Naive thymus-derived CD4-positive, alpha-beta T cell (primary cell): ENCODE measurements at regions not wholly inside any gene's neighbourhood (a gene's known extent, or its start where the extent isn't known, plus 50 kb on each side); places are given as distances from the start of the nearest gene placed in this dataset.
A peak's percentile ranks its signal among the peaks of the same experiment; 100 is the strongest.
"Not testable (repeated sequence)": the region's sequence is repeated elsewhere in the genome, so short reads cannot be mapped to it uniquely, and the experiment has no call there.

ENCODE experiments used
- ATAC-seq: fragments of 150-1000 bp; cut with Tn5 transposase; 2 replicates; pipeline ENCODE4 v1.10.0; 2021; ENCODE audit warnings: mild to moderate bottlenecking, moderate library complexity
- CTCF ChIA-PET: fragments of 350-600 bp; sonication (Branson Sonifier 250); formaldehyde crosslinking; loops from one replicate; lab custom pipeline; 2021; ENCODE audit warnings: antibody characterized with exemption; lab: Charles Lee
- POLR2A ChIA-PET: fragments of 350-600 bp; sonication (Branson Sonifier 250); formaldehyde crosslinking; loops from one replicate; lab custom pipeline; 2021; ENCODE audit warnings: antibody characterized with exemption, inconsistent platforms; lab: Charles Lee
- DNase-seq, 9 donors: peaks; one replicate each; pipeline versions ENCODE4 v3.0.0 to v3.0.0-alpha.2; 2020 to 2022; ENCODE audit warnings: mixed read lengths in 1 of 9
- H3K27ac ChIP-seq: one replicate; pipeline ENCODE4 v1.7.0; 2013; ENCODE audit warnings: mild to moderate bottlenecking, low read depth, low read length, moderate library complexity
- H3K27me3 ChIP-seq, 2 donors: one replicate each; pipeline ENCODE4 v1.7.0; 2013; ENCODE audit warnings: low read length in 2 of 2, mild to moderate bottlenecking in 2 of 2, moderate library complexity in 2 of 2; ENCODE audit not compliant: control insufficient read depth in 2 of 2, insufficient read depth in 2 of 2
- H3K36me3 ChIP-seq, 3 experiments: 1 replicate in 2 of 3; 2 replicates in 1 of 3; pipeline ENCODE4 v1.7.0; 2013; ENCODE audit warnings: low read length in 3 of 3, mild to moderate bottlenecking in 3 of 3, moderate library complexity in 1 of 3; ENCODE audit not compliant: insufficient read depth in 3 of 3, control insufficient read depth in 2 of 3
- H3K4me1 ChIP-seq, 2 donors: one replicate each; pipeline ENCODE4 v1.7.0; 2013; ENCODE audit warnings: low read length in 2 of 2, mild to moderate bottlenecking in 2 of 2, moderate library complexity in 1 of 2; ENCODE audit not compliant: control insufficient read depth in 2 of 2, insufficient read depth in 2 of 2
- H3K4me3 ChIP-seq: 2 replicates; pipeline ENCODE4 v1.7.0; 2013; ENCODE audit warnings: mild to moderate bottlenecking, low read length
- H3K9me3 ChIP-seq, 3 experiments: 1 replicate in 2 of 3; 2 replicates in 1 of 3; pipeline ENCODE4 v1.7.0; 2013; ENCODE audit warnings: low read length in 3 of 3; ENCODE audit not compliant: control insufficient read depth in 2 of 3
- H3K27ac Mint-ChIP-seq, 9 donors: one replicate each; pipeline ENCODE4 v1.8.0; 2020 to 2022; ENCODE audit warnings: mixed read lengths in 9 of 9, mild to moderate bottlenecking in 8 of 9, moderate library complexity in 5 of 9, inconsistent platforms in 2 of 9
- H3K27me3 Mint-ChIP-seq, 5 donors: one replicate each; pipeline ENCODE4 v1.8.0; 2021 to 2022; ENCODE audit warnings: mixed read lengths in 5 of 5, mild to moderate bottlenecking in 1 of 5
- H3K36me3 Mint-ChIP-seq, 5 donors: one replicate each; pipeline ENCODE4 v1.8.0; 2020 to 2022; ENCODE audit warnings: mixed read lengths in 5 of 5, mild to moderate bottlenecking in 3 of 5, inconsistent platforms in 1 of 5
- H3K4me1 Mint-ChIP-seq, 7 donors: one replicate each; pipeline ENCODE4 v1.8.0; 2020 to 2022; ENCODE audit warnings: mixed read lengths in 7 of 7, mild to moderate bottlenecking in 3 of 7, inconsistent platforms in 1 of 7
- H3K4me3 Mint-ChIP-seq, 10 donors: one replicate each; pipeline ENCODE4 v1.8.0; 2020 to 2022; ENCODE audit warnings: mild to moderate bottlenecking in 10 of 10, mixed read lengths in 10 of 10, moderate library complexity in 6 of 10, inconsistent platforms in 2 of 10
- H3K9me3 Mint-ChIP-seq, 11 donors: one replicate each; pipeline ENCODE4 v1.8.0; 2020 to 2022; ENCODE audit warnings: mixed read lengths in 11 of 11, mild to moderate bottlenecking in 4 of 11, inconsistent platforms in 1 of 11, moderate library complexity in 1 of 11
- intact Hi-C, 2 donors: fragments of 100-400 bp; cut with micrococcal nuclease; formaldehyde crosslinking; loops; one replicate each; pipeline ENCODE4 v1.15.1; 2023

- H3K4me3 ChIP-seq, ATAC-seq, H3K36me3 Mint-ChIP-seq, H3K4me1 ChIP-seq, H3K27ac Mint-ChIP-seq, H3K9me3 Mint-ChIP-seq, POLR2A ChIA-PET, DNase-seq, H3K9me3 ChIP-seq, H3K36me3 ChIP-seq, H3K4me3 Mint-ChIP-seq, H3K27ac ChIP-seq, H3K27me3 ChIP-seq, H3K4me1 Mint-ChIP-seq, CTCF ChIA-PET, intact Hi-C loops: not testable (repeated sequence)
- H3K27me3 Mint-ChIP-seq = peaks cover 0 to 19% (median 11%) of the 10 kb centered on the region in 5 donors
Measured at GRCh38 chr1:145482214-145482860, 56.9 kb upstream of the NBPF20 start.

GRCh38 chr1:145475962-145476361 is 50.6 kb upstream of the NBPF20 start:
- intact Hi-C loops, H3K4me1 ChIP-seq, CTCF ChIA-PET, H3K9me3 ChIP-seq, H3K27ac ChIP-seq, H3K4me3 ChIP-seq, ATAC-seq, POLR2A ChIA-PET, H3K9me3 Mint-ChIP-seq, H3K27me3 ChIP-seq, H3K4me1 Mint-ChIP-seq, H3K36me3 Mint-ChIP-seq, H3K36me3 ChIP-seq, DNase-seq: not testable (repeated sequence)
- Mint-ChIP-seq H3K27ac (peak overlapping the region in 1 of 9 donors; percentile 19), H3K27me3 (peaks cover 7 to 22% (median 9%) of the 10 kb centered on the region in 5 donors), H3K4me3 (peak overlapping the region in 8 of 10 donors; percentile 25 to 66 (median 52))

- intact Hi-C loops, CTCF ChIA-PET, H3K36me3 ChIP-seq, H3K27ac ChIP-seq, H3K4me1 ChIP-seq, H3K9me3 ChIP-seq, H3K36me3 Mint-ChIP-seq, ATAC-seq, H3K27me3 ChIP-seq, POLR2A ChIA-PET, H3K4me1 Mint-ChIP-seq, H3K9me3 Mint-ChIP-seq, H3K4me3 ChIP-seq: not testable (repeated sequence)
- Mint-ChIP-seq H3K4me3 (peak overlapping the region; percentile 54 to 76 (median 64)), H3K27me3 (peaks cover 7 to 22% (median 9%) of the 10 kb centered on the region in 5 donors), H3K27ac (peak overlapping the region in 1 of 9 donors; percentile 70)
- DNase-seq = peak in 1 of 9 donors; percentile 30
Measured at GRCh38 chr1:145475369-145475915, 50.0 kb upstream of the NBPF20 start.
